H9 (cell line): ENCODE measurements at regions not wholly inside any gene's neighbourhood (a gene's known extent, or its start where the extent isn't known, plus 50 kb on each side); places are given as distances from the start of the nearest gene placed in this dataset.

Experiments
- DNase-seq: peaks from one replicate; pipeline ENCODE4 v3.0.0-alpha.2; 2017
- H2AFZ ChIP-seq: one replicate; pipeline ENCODE4 v1.6.1; 2013; ENCODE audit warnings: mild to moderate bottlenecking, low read length, control low read depth, moderate library complexity
- H2AK5ac ChIP-seq: 2 replicates; pipeline ENCODE4 v1.6.1; 2013; ENCODE audit warnings: low read length, control low read depth, mixed read lengths; ENCODE audit not compliant: insufficient read length
- H2BK120ac ChIP-seq: one replicate; pipeline ENCODE4 v1.6.1; 2013; ENCODE audit warnings: low read depth, mild to moderate bottlenecking, low read length, control low read depth, inconsistent platforms; ENCODE audit not compliant: poor library complexity, severe bottlenecking
- H2BK12ac ChIP-seq: 2 replicates; pipeline ENCODE4 v1.6.1; 2013; ENCODE audit warnings: low read length, control low read depth, mixed read lengths, low read depth; ENCODE audit not compliant: insufficient read length
- H2BK15ac ChIP-seq: 2 replicates; pipeline ENCODE4 v1.6.1; 2013; ENCODE audit warnings: low read depth, low read length, control low read depth
- H2BK20ac ChIP-seq: one replicate; pipeline ENCODE4 v1.6.1; 2013; ENCODE audit warnings: low read depth, mild to moderate bottlenecking, low read length, control low read depth, inconsistent platforms; ENCODE audit not compliant: poor library complexity, severe bottlenecking
- H2BK5ac ChIP-seq: 2 replicates; pipeline ENCODE4 v1.6.1; 2013; ENCODE audit warnings: low read length, control low read depth, mixed read lengths; ENCODE audit not compliant: insufficient read length
- H3K14ac ChIP-seq: 2 replicates; pipeline ENCODE4 v1.6.1; 2013; ENCODE audit warnings: low read length, control low read depth; ENCODE audit not compliant: insufficient read depth
- H3K18ac ChIP-seq: 2 replicates; pipeline ENCODE4 v1.6.1; 2013; ENCODE audit warnings: low read depth, mild to moderate bottlenecking, mixed read lengths, low read length, control low read depth; ENCODE audit not compliant: insufficient read length
- H3K23ac ChIP-seq: 2 replicates; pipeline ENCODE4 v1.6.1; 2013; ENCODE audit warnings: low read length, control low read depth, mixed read lengths, low read depth; ENCODE audit not compliant: insufficient read length
- H3K23me2 ChIP-seq: 2 replicates; pipeline ENCODE4 v1.6.1; 2013; ENCODE audit warnings: low read depth, mild to moderate bottlenecking, mixed read lengths, low read length, control low read depth; ENCODE audit not compliant: insufficient read length, poor library complexity, severe bottlenecking
- H3K27ac ChIP-seq: 2 replicates; pipeline ENCODE4 v1.5.1; 2013; ENCODE audit warnings: low read length, control low read depth, mixed read lengths, low read depth; ENCODE audit not compliant: insufficient read length
- H3K27me3 ChIP-seq: 2 replicates; pipeline ENCODE4 v1.6.1; 2013; ENCODE audit warnings: low read length, control low read depth, inconsistent platforms; ENCODE audit not compliant: insufficient read depth
- H3K4ac ChIP-seq: 2 replicates; pipeline ENCODE4 v1.6.1; 2013; ENCODE audit warnings: low read depth, mild to moderate bottlenecking, control low read depth, inconsistent platforms, low read length, moderate library complexity
- H3K4me1 ChIP-seq: 2 replicates; pipeline ENCODE4 v1.6.1; 2013; ENCODE audit warnings: low read length, control low read depth, inconsistent platforms; ENCODE audit not compliant: insufficient read depth
- H3K4me2 ChIP-seq: 2 replicates; pipeline ENCODE4 v1.6.1; 2013; ENCODE audit warnings: low read length, control low read depth, mixed read lengths; ENCODE audit not compliant: insufficient read length, insufficient read depth
- H3K56ac ChIP-seq: 2 replicates; pipeline ENCODE4 v1.6.1; 2013; ENCODE audit warnings: low read depth, mild to moderate bottlenecking, mixed read lengths, low read length, control low read depth; ENCODE audit not compliant: insufficient read length
- H3K79me1 ChIP-seq: 2 replicates; pipeline ENCODE4 v1.6.1; 2013; ENCODE audit warnings: low read depth, mild to moderate bottlenecking, moderate library complexity, low read length, control low read depth, inconsistent platforms; ENCODE audit not compliant: insufficient read depth, poor library complexity, severe bottlenecking
- H3K79me2 ChIP-seq: 2 replicates; pipeline ENCODE4 v1.6.1; 2013; ENCODE audit warnings: low read length, control low read depth, inconsistent platforms; ENCODE audit not compliant: insufficient read depth
- H3K9ac ChIP-seq: 2 replicates; pipeline ENCODE4 v1.6.1; 2013; ENCODE audit warnings: low read length, control low read depth, mixed read lengths; ENCODE audit not compliant: insufficient read length; ENCODE audit errors: extremely low read depth
- H3K9me3 ChIP-seq: one replicate; pipeline ENCODE4 v1.6.1; 2013; ENCODE audit warnings: low read depth, low read length, inconsistent platforms; ENCODE audit not compliant: control insufficient read depth
- H3T11ph ChIP-seq: one replicate; pipeline ENCODE4 v1.6.1; 2013; ENCODE audit warnings: mild to moderate bottlenecking, low read length, control low read depth, inconsistent platforms
- H4K20me1 ChIP-seq: one replicate; pipeline ENCODE4 v1.6.1; 2013; ENCODE audit not compliant: control insufficient read depth, insufficient read length, insufficient read depth
- H4K5ac ChIP-seq: 2 replicates; pipeline ENCODE4 v1.6.1; 2013; ENCODE audit warnings: low read depth, mild to moderate bottlenecking, mixed read lengths, low read length, control low read depth; ENCODE audit not compliant: insufficient read length
- H4K8ac ChIP-seq: replicated peaks from 2 replicates; pipeline ENCODE4 v1.6.1; 2013; ENCODE audit warnings: low read length, control low read depth, mixed read lengths, low read depth; ENCODE audit not compliant: insufficient read length
- H4K91ac ChIP-seq: 2 replicates; pipeline ENCODE4 v1.6.1; 2013; ENCODE audit warnings: low read depth, mild to moderate bottlenecking, moderate library complexity, mixed read lengths, low read length, control low read depth; ENCODE audit not compliant: insufficient read length
- H3K27ac Mint-ChIP-seq, 3 experiments: 2 replicates in 2 of 3; 3 replicates in 1 of 3; pipeline ENCODE4 v1.8.0; 2020 to 2021; ENCODE audit warnings: mixed read lengths in 3 of 3, mild to moderate bottlenecking in 1 of 3, moderate library complexity in 1 of 3
- H3K27me3 Mint-ChIP-seq: 2 replicates; pipeline ENCODE4 v1.8.0; 2021; ENCODE audit warnings: low read depth, mild to moderate bottlenecking, moderate library complexity, mixed read lengths
- H3K36me3 Mint-ChIP-seq, 3 experiments: 2 replicates in 2 of 3; 3 replicates in 1 of 3; pipeline ENCODE4 v1.8.0; 2020 to 2021; ENCODE audit warnings: low read depth in 3 of 3, mixed read lengths in 3 of 3; ENCODE audit not compliant: insufficient read depth in 1 of 3
- H3K4me1 Mint-ChIP-seq, 2 experiments: 2 replicates each; pipeline ENCODE4 v1.8.0; 2020; ENCODE audit warnings: mixed read lengths in 2 of 2
- H3K4me3 Mint-ChIP-seq, 2 experiments: 2 replicates in 1 of 2; 3 replicates in 1 of 2; pipeline ENCODE4 v1.8.0; 2020 to 2021; ENCODE audit warnings: mild to moderate bottlenecking in 2 of 2, mixed read lengths in 2 of 2, moderate library complexity in 1 of 2
- H3K9me3 Mint-ChIP-seq, 2 experiments: 2 replicates in 1 of 2; 3 replicates in 1 of 2; pipeline ENCODE4 v1.8.0; 2020; ENCODE audit warnings: mild to moderate bottlenecking in 2 of 2, mixed read lengths in 2 of 2, moderate library complexity in 1 of 2
- WGBS: extraction: QIAGEN DNeasy Blood & Tissue Kit; methylation state at CpG from one replicate; pipeline ENCODE4 v1.1.7; 2013; ENCODE audit warnings: missing lambda C conversion rate, low lambda C conversion rate, mixed read lengths; ENCODE audit not compliant: insufficient read length; ENCODE audit errors: extremely low coverage; 5-methylcytosine and 5-hydroxymethylcytosine counted together
- TF ChIP-seq, protein P1 (sequence below): fragments of 200-600 bp; sonication (generic); conservative IDR thresholded peaks from 3 replicates; pipeline ENCODE4 v1.8.0; 2021; ENCODE audit warnings: antibody characterized with exemption, mild to moderate bottlenecking

DNA sequence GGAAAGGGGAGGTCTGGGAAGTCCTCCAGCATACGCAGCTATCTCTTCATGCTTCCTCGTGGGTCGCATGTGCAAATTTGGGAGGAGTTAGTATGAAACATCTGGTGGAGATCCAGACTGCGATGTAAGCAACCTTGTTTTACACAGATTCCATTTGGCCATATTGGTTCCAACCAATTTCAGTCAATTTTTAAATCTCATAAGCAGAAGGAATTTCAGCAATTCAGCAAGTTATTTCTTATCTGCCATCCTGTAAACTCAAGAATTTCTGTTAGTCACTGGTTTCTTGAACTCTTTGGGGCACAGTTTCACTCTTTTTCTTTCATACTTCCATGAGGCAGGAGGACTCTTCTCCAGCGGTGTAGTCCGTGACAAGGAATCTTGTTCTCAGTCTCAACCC lies 130.4 kb upstream of the CLINT1 start:
- DNase-seq = no peak
- H3K23me2 ChIP-seq = no peaks in the 10 kb centered on the region
- H3K4ac ChIP-seq = no peak overlapping the region
- H3K27ac Mint-ChIP-seq = no peak overlapping the region
- peaks cover 0 to 3% of the 10 kb centered on the region in 2 experiments; a peak in 1 of 5 replicates for H3K9me3 Mint-ChIP-seq
- no peaks in the 10 kb centered on the region; a peak in 2 of 7 replicates for H3K36me3 Mint-ChIP-seq
- TF ChIP-seq, protein P1, sequence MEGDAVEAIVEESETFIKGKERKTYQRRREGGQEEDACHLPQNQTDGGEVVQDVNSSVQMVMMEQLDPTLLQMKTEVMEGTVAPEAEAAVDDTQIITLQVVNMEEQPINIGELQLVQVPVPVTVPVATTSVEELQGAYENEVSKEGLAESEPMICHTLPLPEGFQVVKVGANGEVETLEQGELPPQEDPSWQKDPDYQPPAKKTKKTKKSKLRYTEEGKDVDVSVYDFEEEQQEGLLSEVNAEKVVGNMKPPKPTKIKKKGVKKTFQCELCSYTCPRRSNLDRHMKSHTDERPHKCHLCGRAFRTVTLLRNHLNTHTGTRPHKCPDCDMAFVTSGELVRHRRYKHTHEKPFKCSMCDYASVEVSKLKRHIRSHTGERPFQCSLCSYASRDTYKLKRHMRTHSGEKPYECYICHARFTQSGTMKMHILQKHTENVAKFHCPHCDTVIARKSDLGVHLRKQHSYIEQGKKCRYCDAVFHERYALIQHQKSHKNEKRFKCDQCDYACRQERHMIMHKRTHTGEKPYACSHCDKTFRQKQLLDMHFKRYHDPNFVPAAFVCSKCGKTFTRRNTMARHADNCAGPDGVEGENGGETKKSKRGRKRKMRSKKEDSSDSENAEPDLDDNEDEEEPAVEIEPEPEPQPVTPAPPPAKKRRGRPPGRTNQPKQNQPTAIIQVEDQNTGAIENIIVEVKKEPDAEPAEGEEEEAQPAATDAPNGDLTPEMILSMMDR = no peak
- no peaks in the 10 kb centered on the region for H3K9me3 ChIP-seq
- H3T11ph ChIP-seq = no peak overlapping the region
- H2BK5ac ChIP-seq = no peak overlapping the region
- H3K14ac ChIP-seq = no peak overlapping the region
- no peaks in the 10 kb centered on the region for H3K4me1 ChIP-seq
- H2AFZ ChIP-seq = no peak overlapping the region
- no peak overlapping the region for H2BK12ac ChIP-seq
- H3K56ac ChIP-seq = no peak overlapping the region
- no peak overlapping the region for H2BK120ac ChIP-seq
- no peak overlapping the region for H3K4me3 Mint-ChIP-seq
- no peaks in the 10 kb centered on the region for H3K79me1 ChIP-seq
- no peak overlapping the region for H4K5ac ChIP-seq
- no peak overlapping the region for H3K18ac ChIP-seq
- H3K4me1 Mint-ChIP-seq = peaks cover 1% of the 10 kb centered on the region in 2 experiments
- H3K27me3 Mint-ChIP-seq = peaks cover 2% of the 10 kb centered on the region
- no peak overlapping the region for H3K4me2 ChIP-seq
- H4K8ac ChIP-seq = no peak overlapping the region
- no peak overlapping the region for H2AK5ac ChIP-seq
- no peaks in the 10 kb centered on the region for H4K20me1 ChIP-seq
- no peak overlapping the region for H2BK20ac ChIP-seq
- H3K23ac ChIP-seq = no peak overlapping the region
- H4K91ac ChIP-seq = no peak overlapping the region
- no peaks in the 10 kb centered on the region for H3K79me2 ChIP-seq
- WGBS = no CpG with 5 or more reads among the region's 6 CpGs
- H3K27me3 ChIP-seq = no peaks in the 10 kb centered on the region
- H2BK15ac ChIP-seq = no peak overlapping the region
- H3K9ac ChIP-seq = no peak overlapping the region
- no peak overlapping the region for H3K27ac ChIP-seq
